Sigmoid colon (tissue), 4 donors: ENCODE measurements at regions not wholly inside any gene's neighbourhood (a gene's known extent, or its start where the extent isn't known, plus 50 kb on each side); places are given as distances from the start of the nearest gene placed in this dataset.

Source experiments
- EP300 ChIP-seq, 4 donors: sonication (generic); formaldehyde crosslinking; IDR thresholded peaks; one replicate each; pipeline ENCODE4 v1.6.1; 2017; ENCODE audit warnings: antibody characterized with exemption in 4 of 4
- POLR2A ChIP-seq, 2 donors: fragments of 450-650 bp; IDR thresholded peaks; one replicate each; pipeline ENCODE4 v1.6.1; 2016; ENCODE audit warnings: antibody characterized with exemption in 2 of 2, mild to moderate bottlenecking in 2 of 2, moderate library complexity in 2 of 2
- POLR2AphosphoS5 ChIP-seq, 4 donors: sonication (generic); formaldehyde crosslinking; IDR thresholded peaks; one replicate each; pipeline ENCODE4 v1.6.1; 2017; ENCODE audit warnings: antibody characterized with exemption in 4 of 4
- TF ChIP-seq, protein P1 (sequence below), 4 experiments: fragments of 450-650 bp in 3 of 4; fragments of 200-600 bp in 1 of 4; IDR thresholded peaks; one replicate each; pipeline ENCODE4 v1.5.1; 2016 to 2019; ENCODE audit warnings: antibody characterized with exemption in 4 of 4, mild to moderate bottlenecking in 3 of 4, moderate library complexity in 2 of 4

DNA sequence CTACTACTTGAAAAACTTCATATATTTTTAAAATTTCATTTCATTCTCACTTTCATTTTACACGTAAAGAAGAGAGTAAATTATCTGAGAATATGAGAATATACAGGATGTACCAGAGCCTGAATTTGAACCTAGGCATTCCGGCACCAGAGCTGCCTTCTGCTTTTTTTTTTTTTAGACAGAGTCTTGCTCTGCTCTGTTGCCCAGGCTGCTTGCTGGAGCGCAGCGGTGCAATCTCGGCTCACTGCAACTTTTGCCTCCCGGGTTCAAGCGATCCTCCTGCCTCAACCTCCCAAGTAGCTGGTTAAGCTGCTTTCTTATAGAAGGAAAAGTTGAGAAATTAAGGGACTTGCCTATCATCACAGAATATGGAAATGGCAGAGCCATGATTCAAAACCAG, 540.1 kb downstream of the EBF1 start:
- TF ChIP-seq POLR2A (IDR thresholded peaks at IDR 0.05) (no peak), EP300 (IDR thresholded peaks at IDR 0.05) (no peak), POLR2AphosphoS5 (IDR thresholded peaks at IDR 0.05) (no peak)
- TF ChIP-seq, protein P1, sequence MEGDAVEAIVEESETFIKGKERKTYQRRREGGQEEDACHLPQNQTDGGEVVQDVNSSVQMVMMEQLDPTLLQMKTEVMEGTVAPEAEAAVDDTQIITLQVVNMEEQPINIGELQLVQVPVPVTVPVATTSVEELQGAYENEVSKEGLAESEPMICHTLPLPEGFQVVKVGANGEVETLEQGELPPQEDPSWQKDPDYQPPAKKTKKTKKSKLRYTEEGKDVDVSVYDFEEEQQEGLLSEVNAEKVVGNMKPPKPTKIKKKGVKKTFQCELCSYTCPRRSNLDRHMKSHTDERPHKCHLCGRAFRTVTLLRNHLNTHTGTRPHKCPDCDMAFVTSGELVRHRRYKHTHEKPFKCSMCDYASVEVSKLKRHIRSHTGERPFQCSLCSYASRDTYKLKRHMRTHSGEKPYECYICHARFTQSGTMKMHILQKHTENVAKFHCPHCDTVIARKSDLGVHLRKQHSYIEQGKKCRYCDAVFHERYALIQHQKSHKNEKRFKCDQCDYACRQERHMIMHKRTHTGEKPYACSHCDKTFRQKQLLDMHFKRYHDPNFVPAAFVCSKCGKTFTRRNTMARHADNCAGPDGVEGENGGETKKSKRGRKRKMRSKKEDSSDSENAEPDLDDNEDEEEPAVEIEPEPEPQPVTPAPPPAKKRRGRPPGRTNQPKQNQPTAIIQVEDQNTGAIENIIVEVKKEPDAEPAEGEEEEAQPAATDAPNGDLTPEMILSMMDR (IDR thresholded peaks at IDR 0.05) = no peak
